ENCODE measurements at regions not wholly inside any gene's neighbourhood (a gene's known extent, or its start where the extent isn't known, plus 50 kb on each side); places are given as distances from the start of the nearest gene placed in this dataset.

DNA sequence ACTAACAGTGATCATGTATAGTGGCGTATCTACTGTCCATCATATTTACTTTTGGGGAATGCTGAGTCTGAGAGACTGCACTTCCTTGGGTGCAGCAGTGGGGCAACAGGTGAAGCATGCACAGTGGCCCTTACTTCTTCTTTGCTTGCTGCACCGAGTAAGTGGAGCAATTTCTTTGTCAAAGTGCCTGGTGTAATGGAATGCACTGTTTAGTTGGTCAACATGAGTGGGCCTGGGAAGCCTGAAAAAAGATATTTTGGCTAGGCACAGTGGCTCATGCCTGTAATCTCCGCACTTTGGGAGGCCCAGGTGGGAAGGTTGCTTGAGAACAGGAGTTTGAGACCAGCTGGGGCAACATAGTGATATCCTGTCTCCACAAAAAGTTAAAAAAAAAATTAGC, 94.9 kb downstream of the OLFM4 start:
- H3K4ac ChIP-seq (replicated peaks; ENCODE audit: insufficient read length, low read depth, low read length), result no peak overlapping the region
- DNase-seq (ENCODE audit: low read depth in 1 of 2, low spot score in 2 of 2) (no peak), FAIRE-seq (no peak)
- no peak overlapping the region for H2AK5ac ChIP-seq (ENCODE audit: low read depth, low read length)
- H3K9me3 ChIP-seq (ENCODE audit: insufficient read depth in 2 of 2, low read depth in 1 of 2, low read length in 1 of 2), result no peaks in the 10 kb centered on the region
- no peak overlapping the region for H4K8ac ChIP-seq (ENCODE audit: extremely low read depth, insufficient read depth, low read length)
- H3K56ac ChIP-seq (replicated peaks; ENCODE audit: insufficient read length, low read depth, low read length), result no peak overlapping the region
- ChIA-PET CTCF (ENCODE audit: partially characterized antibody) (interaction anchor here (0.9 kb wide), 1 partner anchor 77 kb away, joined by 3 read pairs; no protein-coding TSS in a partner anchor), POLR2A (ENCODE audit: partially characterized antibody) (no interaction called here)
- no peaks in the 10 kb centered on the region for H3K79me1 ChIP-seq (ENCODE audit: low read depth, low read length)
- H2BK20ac ChIP-seq (ENCODE audit: low read length), result no peak overlapping the region
- H3K27me3 ChIP-seq (replicated peaks in 1 of 4; ENCODE audit: control insufficient read depth in 3 of 4, extremely low read depth in 1 of 4, insufficient read depth in 3 of 4, low read length in 3 of 4), result no peaks in the 10 kb centered on the region
- H3K18ac ChIP-seq (ENCODE audit: extremely low read depth, low read length), result no peak overlapping the region
- H2AFZ ChIP-seq (ENCODE audit: low read length), result no peak overlapping the region
- H3K14ac ChIP-seq (ENCODE audit: insufficient read length), result no peak overlapping the region
- H4K20me1 ChIP-seq (replicated peaks in 1 of 2; ENCODE audit: control insufficient read depth in 1 of 2, insufficient read depth in 2 of 2, low read length in 2 of 2), result no peaks in the 10 kb centered on the region
- no peak overlapping the region for H2BK12ac ChIP-seq (ENCODE audit: low read depth, low read length)
- no peak overlapping the region for H4K5ac ChIP-seq (ENCODE audit: insufficient read length, low read depth, low read length)
- H3K4me1 ChIP-seq (replicated peaks in 1 of 4; ENCODE audit: control insufficient read depth in 3 of 4, insufficient read depth in 4 of 4, low read length in 3 of 4), result peaks cover 0 to 7% (median 0%) of the 10 kb centered on the region in 4 experiments; a peak in 2 of 7 replicates
- H2BK5ac ChIP-seq (ENCODE audit: low read depth, low read length), result no peak overlapping the region
- H3K23me2 ChIP-seq (ENCODE audit: low read depth, low read length), result no peaks in the 10 kb centered on the region; the same call in 1 of the 2 replicates
- no peak overlapping the region for H3K9ac ChIP-seq (replicated peaks in 1 of 4; ENCODE audit: extremely low read depth in 1 of 4, low read depth in 3 of 4, low read length in 3 of 4)
- WGBS, 2 experiments (ENCODE audit: extremely low coverage in 1 of 2, insufficient coverage in 1 of 2, insufficient read length in 1 of 2, insufficient replicate concordance in 2 of 2, low coverage in 1 of 2, low lambda C conversion rate in 2 of 2, missing lambda C conversion rate in 1 of 2), result 91% methylated on average over 3 of the region's 3 CpGs; no CpG with 5 or more reads in 1 of the 2 experiments
- H3K23ac ChIP-seq (ENCODE audit: insufficient read length), result no peak overlapping the region
- no peak overlapping the region for H3K27ac ChIP-seq (ENCODE audit: low read depth, low read length)
- H3K36me3 ChIP-seq (ENCODE audit: control insufficient read depth in 2 of 4, insufficient read depth in 4 of 4, low read length in 3 of 4), result no peaks in the 10 kb centered on the region
- no peak overlapping the region for H3K4me2 ChIP-seq (ENCODE audit: insufficient read depth in 1 of 2, low read depth in 2 of 2, low read length in 2 of 2)
- TF ChIP-seq TBP (IDR thresholded peaks at IDR 0.05; ENCODE audit: low read depth, low read length) (no peak), RBBP5 (IDR thresholded peaks at IDR 0.05; ENCODE audit: borderline replicate concordance, low read depth, low read length) (no peak), POU5F1 (IDR thresholded peaks at IDR 0.05; ENCODE audit: low read depth, low read length) (no peak), SP4 (IDR thresholded peaks at IDR 0.05; ENCODE audit: low read length) (no peak), E2F6 (IDR thresholded peaks at IDR 0.05) (no peak), RXRA (IDR thresholded peaks at IDR 0.05; ENCODE audit: insufficient read depth, low read depth, low read length) (no peak)
- TF ChIP-seq, protein P1, sequence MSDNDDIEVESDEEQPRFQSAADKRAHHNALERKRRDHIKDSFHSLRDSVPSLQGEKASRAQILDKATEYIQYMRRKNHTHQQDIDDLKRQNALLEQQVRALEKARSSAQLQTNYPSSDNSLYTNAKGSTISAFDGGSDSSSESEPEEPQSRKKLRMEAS (IDR thresholded peaks at IDR 0.05), result no peak
- no peak overlapping the region for H3K4me3 ChIP-seq (ENCODE audit: extremely low read depth in 1 of 4, insufficient read depth in 2 of 4, low read depth in 3 of 4, low read length in 4 of 4)
- no peak overlapping the region for H4K91ac ChIP-seq (replicated peaks; ENCODE audit: insufficient read length, low read length)
- no peak overlapping the region for H2BK120ac ChIP-seq (replicated peaks; ENCODE audit: low read depth, low read length)
- H3K79me2 ChIP-seq (ENCODE audit: control insufficient read depth in 1 of 2, insufficient read depth in 2 of 2, low read length in 2 of 2), result no peaks in the 10 kb centered on the region
- H2BK15ac ChIP-seq (ENCODE audit: low read length), result no peak overlapping the region
